ENCODE measurements at regions not wholly inside any gene's neighbourhood (a gene's known extent, or its start where the extent isn't known, plus 50 kb on each side); places are given as distances from the start of the nearest gene placed in this dataset.

GRCh38 chr11:45409587-45409986, 123.4 kb upstream of the SYT13 start:
- no peak for TF ChIP-seq CTCF (conservative IDR thresholded peaks at IDR 0.05; ENCODE audit: low read length)
- no peak for TF ChIP-seq EZH2phosphoT487 (IDR thresholded peaks at IDR 0.05; ENCODE audit: borderline replicate concordance)

All from Loucy (cell line).